GM19099 (cell line): ENCODE measurements at regions not wholly inside any gene's neighbourhood (a gene's known extent, or its start where the extent isn't known, plus 50 kb on each side); places are given as distances from the start of the nearest gene placed in this dataset.

Experiments
- POLR2A ChIP-seq: IDR thresholded peaks from 3 replicates; pipeline ENCODE4 v1.6.1; 2011; ENCODE audit warnings: low read depth; ENCODE audit not compliant: insufficient read length; ENCODE audit errors: extremely low read depth

- TF ChIP-seq POLR2A = no peak
These were observed 206.7 kb upstream of the SULF2 start for GRCh38 chr20:47991875-47992488.

- no peak for TF ChIP-seq POLR2A
These were observed 205.3 kb upstream of the SULF2 start for GRCh38 chr20:47990507-47991150.

GRCh38 chr20:47989957-47990356 lies 204.7 kb upstream of the SULF2 start:
- TF ChIP-seq POLR2A = no peak

GRCh38 chr20:47988676-47989075 lies 203.4 kb upstream of the SULF2 start:
- no peak for TF ChIP-seq POLR2A

GRCh38 chr20:47985092-47985850 lies 200.0 kb upstream of the SULF2 start:
- no peak for TF ChIP-seq POLR2A

GRCh38 chr20:47984437-47984836 lies 199.2 kb upstream of the SULF2 start:
- no peak for TF ChIP-seq POLR2A

- no peak for TF ChIP-seq POLR2A
These were observed 197.5 kb upstream of the SULF2 start for GRCh38 chr20:47982574-47983360.

- TF ChIP-seq POLR2A = no peak
These were observed 195.9 kb upstream of the SULF2 start for GRCh38 chr20:47981222-47981621.

GRCh38 chr20:47980336-47981177 lies 195.3 kb upstream of the SULF2 start:
- no peak for TF ChIP-seq POLR2A

GRCh38 chr20:47974234-47974878 lies 189.1 kb upstream of the SULF2 start:
- no peak for TF ChIP-seq POLR2A

GRCh38 chr20:47973519-47974233 lies 188.4 kb upstream of the SULF2 start:
- no peak for TF ChIP-seq POLR2A

- TF ChIP-seq POLR2A = no peak
These were observed 187.6 kb upstream of the SULF2 start for GRCh38 chr20:47972916-47973309.

GRCh38 chr20:47971058-47971791 lies 185.9 kb upstream of the SULF2 start:
- no peak for TF ChIP-seq POLR2A
